GM12878 (cell line): ENCODE measurements at regions not wholly inside any gene's neighbourhood (a gene's known extent, or its start where the extent isn't known, plus 50 kb on each side); places are given as distances from the start of the nearest gene placed in this dataset.

Experiments used
- ATAC-seq: fragments of 200-7000 bp; cut with Tn5 transposase; 3 replicates; pipeline ENCODE4 v1.9.1; 2020; ENCODE audit warnings: mild to moderate bottlenecking, moderate library complexity
- BruUV-seq: library from RNA; stranded (reverse); fragments of 400-500 nt; replicated peaks from 2 replicates; lab custom pipeline; 2021; lab: Mats Ljungman, UMichigan
- CTCF ChIA-PET: fragments of 300-600 bp; sonication (Branson Sonifier 250); formaldehyde crosslinking; extraction: SDS; loops from one replicate; lab custom pipeline; 2021; ENCODE audit warnings: inconsistent platforms; lab: Yijun Ruan, JAX
- POLR2A ChIA-PET: fragments of 350-600 bp; formaldehyde crosslinking; extraction: SDS; loops from one replicate; lab custom pipeline; 2021; ENCODE audit warnings: inconsistent platforms; lab: Charles Lee
- RAD21 ChIA-PET: fragments of 300-600 bp; sonication (Branson Sonifier 250); formaldehyde crosslinking; loops from one replicate; lab custom pipeline; 2023; ENCODE audit warnings: antibody characterized with exemption; ENCODE audit not compliant: unreplicated experiment; lab: Charles Lee
- SMC1A ChIA-PET: fragments of 300-600 bp; sonication (Branson Sonifier 250); formaldehyde crosslinking; loops from one replicate; lab custom pipeline; 2023; ENCODE audit not compliant: unreplicated experiment, uncharacterized antibody; lab: Charles Lee
- DNase-seq: peaks from one replicate; pipeline ENCODE4 v3.0.0-alpha.2; 2011; ENCODE audit warnings: low read depth, low spot score
- FAIRE-seq: peaks from 3 replicates; lab custom pipeline; 2011; peaks lifted over from hg19 to GRCh38; lab: Jason Lieb, UNC
- H2AFZ ChIP-seq: 2 replicates; pipeline ENCODE4 v1.6.0; 2011; ENCODE audit warnings: low read depth, low read length, control low read depth; ENCODE audit not compliant: control insufficient read depth
- H3K27ac ChIP-seq: 2 replicates; pipeline ENCODE4 v1.5.1; 2011; ENCODE audit warnings: control low read depth; ENCODE audit not compliant: control insufficient read depth, insufficient read depth
- H3K27me3 ChIP-seq, 2 experiments: replicated peaks in 1 of 2; 2 replicates each; pipeline versions ENCODE4 v1.6.0 to v1.6.1; 2011; ENCODE audit warnings: low read length in 1 of 2; ENCODE audit not compliant: control insufficient read depth in 2 of 2, insufficient read depth in 2 of 2
- H3K36me3 ChIP-seq, 2 experiments: 2 replicates each; pipeline ENCODE4 v1.5.1; 2011; ENCODE audit warnings: low read length in 1 of 2; ENCODE audit not compliant: control insufficient read depth in 2 of 2, insufficient read depth in 2 of 2
- H3K4me1 ChIP-seq: 2 replicates; pipeline ENCODE4 v1.6.1; 2011; ENCODE audit warnings: mild to moderate bottlenecking, low read length, moderate library complexity, mixed read lengths; ENCODE audit not compliant: control insufficient read depth, insufficient read depth
- H3K4me2 ChIP-seq: 2 replicates; pipeline ENCODE4 v1.6.0; 2011; ENCODE audit warnings: control low read depth; ENCODE audit not compliant: control insufficient read depth, insufficient read depth
- H3K4me3 ChIP-seq: fragments of 200-600 bp; sonication (generic); 2 replicates; pipeline ENCODE4 v1.5.1; 2016
- H3K79me2 ChIP-seq: 2 replicates; pipeline ENCODE4 v1.6.0; 2011; ENCODE audit warnings: low read length; ENCODE audit not compliant: control insufficient read depth, insufficient read depth
- H3K9ac ChIP-seq: 2 replicates; pipeline ENCODE4 v1.8.0; 2011; ENCODE audit warnings: low read length, control low read depth, mixed read lengths; ENCODE audit not compliant: control insufficient read depth, insufficient read depth
- H3K9me3 ChIP-seq: replicated peaks from 3 replicates; pipeline ENCODE4 v1.5.1; 2011; ENCODE audit warnings: mild to moderate bottlenecking, low read length; ENCODE audit not compliant: control insufficient read depth, insufficient read depth
- H4K20me1 ChIP-seq: 2 replicates; pipeline ENCODE4 v1.6.0; 2011; ENCODE audit not compliant: control insufficient read depth, insufficient read depth
- CEBPB ChIP-seq, 2 experiments: fragments of 150-350 bp in 1 of 2; IDR thresholded peaks; 2 replicates each; pipeline ENCODE4 v1.6.1; 2012 to 2014; ENCODE audit warnings: low read depth in 2 of 2, low read length in 2 of 2, borderline replicate concordance in 1 of 2, inconsistent platforms in 1 of 2
- CHD2 ChIP-seq: IDR thresholded peaks from 2 replicates; pipeline ENCODE4 v1.6.1; 2011; ENCODE audit warnings: low read depth, low read length, improper control_type of control experiment, borderline replicate concordance
- KDM1A ChIP-seq: fragments of 200-600 bp; sonication (generic); IDR thresholded peaks from 2 replicates; pipeline ENCODE4 v1.6.1; 2016; ENCODE audit warnings: borderline replicate concordance
- NBN ChIP-seq: fragments of 450-650 bp; IDR thresholded peaks from 2 replicates; pipeline ENCODE4 v1.6.1; 2016
- PAX8 ChIP-seq: fragments of 450-650 bp; IDR thresholded peaks from 2 replicates; pipeline ENCODE4 v1.6.1; 2017; ENCODE audit warnings: mild to moderate bottlenecking, moderate library complexity
- RAD21 ChIP-seq: IDR thresholded peaks from 2 replicates; pipeline ENCODE4 v1.6.1; 2011; ENCODE audit warnings: mild to moderate bottlenecking, low read depth, low read length, moderate library complexity; ENCODE audit not compliant: insufficient read depth
- RELA ChIP-seq: fragments of 450-650 bp; IDR thresholded peaks from 2 replicates; pipeline ENCODE4 v1.8.0; 2014; ENCODE audit warnings: borderline replicate concordance; ENCODE audit not compliant: partially characterized antibody
- SIX5 ChIP-seq: IDR thresholded peaks from 2 replicates; pipeline ENCODE4 v1.6.1; 2011; ENCODE audit warnings: mild to moderate bottlenecking, low read depth, low read length, moderate library complexity; ENCODE audit not compliant: severe bottlenecking
- SREBF1 ChIP-seq: IDR thresholded peaks from 2 replicates; pipeline ENCODE4 v1.6.1; 2012; ENCODE audit warnings: mild to moderate bottlenecking, low read length
- SRF ChIP-seq, 2 experiments: IDR thresholded peaks; 2 replicates each; pipeline ENCODE4 v1.6.1; 2011; ENCODE audit warnings: low read depth in 2 of 2, low read length in 2 of 2, mild to moderate bottlenecking in 1 of 2, moderate library complexity in 1 of 2
- TAF1 ChIP-seq: IDR thresholded peaks from 2 replicates; pipeline ENCODE4 v1.6.1; 2011; ENCODE audit warnings: mild to moderate bottlenecking, low read depth, low read length, borderline replicate concordance
- ZNF217 ChIP-seq: fragments of 450-650 bp; IDR thresholded peaks from 2 replicates; pipeline ENCODE4 v1.6.1; 2017; ENCODE audit warnings: antibody characterized with exemption, mild to moderate bottlenecking
- ZNF384 ChIP-seq: IDR thresholded peaks from 2 replicates; pipeline ENCODE4 v1.6.1; 2012; ENCODE audit warnings: low read depth, mild to moderate bottlenecking, low read length, improper control_type of control experiment, borderline replicate concordance
- in situ Hi-C: fragments of 300-500 bp; cut with MboI; formaldehyde crosslinking; loops from 9 replicates; pipeline ENCODE4 v1.14.3; 2018; ENCODE audit warnings: mixed read lengths
- intact Hi-C: fragments of 100-400 bp; cut with micrococcal nuclease; formaldehyde crosslinking; loops from one replicate; pipeline ENCODE4 v1.14.2; 2022; ENCODE audit not compliant: unreplicated experiment
- TF ChIP-seq, protein P1 (sequence below): IDR thresholded peaks from 2 replicates; pipeline ENCODE4 v1.6.1; 2011; ENCODE audit warnings: mild to moderate bottlenecking, low read depth, low read length, moderate library complexity; ENCODE audit not compliant: insufficient replicate concordance
- TF ChIP-seq, protein P2 (sequence below): fragments of 450-650 bp; IDR thresholded peaks from 2 replicates; pipeline ENCODE4 v1.6.1; 2017; ENCODE audit warnings: mild to moderate bottlenecking, moderate library complexity
- TF ChIP-seq, protein P3 (sequence below): IDR thresholded peaks from 2 replicates; pipeline ENCODE4 v1.6.1; 2012; ENCODE audit warnings: improper control_type of control experiment, low read depth, low read length; ENCODE audit not compliant: insufficient replicate concordance

DNA sequence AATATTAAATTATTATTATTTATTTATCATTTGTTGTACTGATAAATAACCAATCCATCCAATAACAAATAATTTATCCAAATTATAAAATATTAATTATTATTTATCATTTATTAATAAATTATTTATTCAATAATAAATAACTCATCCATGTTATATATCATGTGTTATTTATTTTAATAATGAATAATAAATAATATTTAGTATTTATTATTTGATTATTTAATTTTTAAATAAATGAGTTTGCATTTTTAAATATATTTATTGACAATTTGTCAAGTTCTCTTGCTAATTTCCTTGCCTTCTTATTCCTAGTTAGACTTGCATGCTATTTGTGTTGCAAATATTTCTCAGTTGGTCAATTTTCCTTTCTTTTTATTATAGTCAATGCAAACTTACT is 995.4 kb downstream of the TSN start:
- POLR2A ChIA-PET, result no interaction called here
- in situ Hi-C loops, result no loop called here
- TF ChIP-seq RAD21 (no peak), SREBF1 (no peak), CEBPB (IDR thresholded peaks at IDR 0.05; ENCODE audit: borderline replicate concordance in 1 of 2, low read depth in 2 of 2, low read length in 2 of 2) (no peak), ZNF217 (no peak), ZNF384 (no peak), RELA (no peak), SRF (IDR thresholded peaks at IDR 0.05; ENCODE audit: low read depth in 2 of 2, low read length in 2 of 2) (no peak), PAX8 (no peak), SIX5 (no peak), KDM1A (no peak), TAF1 (no peak), CHD2 (no peak), NBN (no peak)
- TF ChIP-seq, protein P1, sequence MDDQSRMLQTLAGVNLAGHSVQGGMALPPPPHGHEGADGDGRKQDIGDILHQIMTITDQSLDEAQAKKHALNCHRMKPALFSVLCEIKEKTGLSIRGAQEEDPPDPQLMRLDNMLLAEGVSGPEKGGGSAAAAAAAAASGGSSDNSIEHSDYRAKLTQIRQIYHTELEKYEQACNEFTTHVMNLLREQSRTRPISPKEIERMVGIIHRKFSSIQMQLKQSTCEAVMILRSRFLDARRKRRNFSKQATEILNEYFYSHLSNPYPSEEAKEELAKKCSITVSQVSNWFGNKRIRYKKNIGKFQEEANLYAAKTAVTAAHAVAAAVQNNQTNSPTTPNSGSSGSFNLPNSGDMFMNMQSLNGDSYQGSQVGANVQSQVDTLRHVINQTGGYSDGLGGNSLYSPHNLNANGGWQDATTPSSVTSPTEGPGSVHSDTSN, result no peak
- TF ChIP-seq, protein P2, sequence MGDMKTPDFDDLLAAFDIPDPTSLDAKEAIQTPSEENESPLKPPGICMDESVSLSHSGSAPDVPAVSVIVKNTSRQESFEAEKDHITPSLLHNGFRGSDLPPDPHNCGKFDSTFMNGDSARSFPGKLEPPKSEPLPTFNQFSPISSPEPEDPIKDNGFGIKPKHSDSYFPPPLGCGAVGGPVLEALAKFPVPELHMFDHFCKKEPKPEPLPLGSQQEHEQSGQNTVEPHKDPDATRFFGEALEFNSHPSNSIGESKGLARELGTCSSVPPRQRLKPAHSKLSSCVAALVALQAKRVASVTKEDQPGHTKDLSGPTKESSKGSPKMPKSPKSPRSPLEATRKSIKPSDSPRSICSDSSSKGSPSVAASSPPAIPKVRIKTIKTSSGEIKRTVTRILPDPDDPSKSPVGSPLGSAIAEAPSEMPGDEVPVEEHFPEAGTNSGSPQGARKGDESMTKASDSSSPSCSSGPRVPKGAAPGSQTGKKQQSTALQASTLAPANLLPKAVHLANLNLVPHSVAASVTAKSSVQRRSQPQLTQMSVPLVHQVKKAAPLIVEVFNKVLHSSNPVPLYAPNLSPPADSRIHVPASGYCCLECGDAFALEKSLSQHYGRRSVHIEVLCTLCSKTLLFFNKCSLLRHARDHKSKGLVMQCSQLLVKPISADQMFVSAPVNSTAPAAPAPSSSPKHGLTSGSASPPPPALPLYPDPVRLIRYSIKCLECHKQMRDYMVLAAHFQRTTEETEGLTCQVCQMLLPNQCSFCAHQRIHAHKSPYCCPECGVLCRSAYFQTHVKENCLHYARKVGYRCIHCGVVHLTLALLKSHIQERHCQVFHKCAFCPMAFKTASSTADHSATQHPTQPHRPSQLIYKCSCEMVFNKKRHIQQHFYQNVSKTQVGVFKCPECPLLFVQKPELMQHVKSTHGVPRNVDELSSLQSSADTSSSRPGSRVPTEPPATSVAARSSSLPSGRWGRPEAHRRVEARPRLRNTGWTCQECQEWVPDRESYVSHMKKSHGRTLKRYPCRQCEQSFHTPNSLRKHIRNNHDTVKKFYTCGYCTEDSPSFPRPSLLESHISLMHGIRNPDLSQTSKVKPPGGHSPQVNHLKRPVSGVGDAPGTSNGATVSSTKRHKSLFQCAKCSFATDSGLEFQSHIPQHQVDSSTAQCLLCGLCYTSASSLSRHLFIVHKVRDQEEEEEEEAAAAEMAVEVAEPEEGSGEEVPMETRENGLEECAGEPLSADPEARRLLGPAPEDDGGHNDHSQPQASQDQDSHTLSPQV, result no peak
- TF ChIP-seq, protein P3, sequence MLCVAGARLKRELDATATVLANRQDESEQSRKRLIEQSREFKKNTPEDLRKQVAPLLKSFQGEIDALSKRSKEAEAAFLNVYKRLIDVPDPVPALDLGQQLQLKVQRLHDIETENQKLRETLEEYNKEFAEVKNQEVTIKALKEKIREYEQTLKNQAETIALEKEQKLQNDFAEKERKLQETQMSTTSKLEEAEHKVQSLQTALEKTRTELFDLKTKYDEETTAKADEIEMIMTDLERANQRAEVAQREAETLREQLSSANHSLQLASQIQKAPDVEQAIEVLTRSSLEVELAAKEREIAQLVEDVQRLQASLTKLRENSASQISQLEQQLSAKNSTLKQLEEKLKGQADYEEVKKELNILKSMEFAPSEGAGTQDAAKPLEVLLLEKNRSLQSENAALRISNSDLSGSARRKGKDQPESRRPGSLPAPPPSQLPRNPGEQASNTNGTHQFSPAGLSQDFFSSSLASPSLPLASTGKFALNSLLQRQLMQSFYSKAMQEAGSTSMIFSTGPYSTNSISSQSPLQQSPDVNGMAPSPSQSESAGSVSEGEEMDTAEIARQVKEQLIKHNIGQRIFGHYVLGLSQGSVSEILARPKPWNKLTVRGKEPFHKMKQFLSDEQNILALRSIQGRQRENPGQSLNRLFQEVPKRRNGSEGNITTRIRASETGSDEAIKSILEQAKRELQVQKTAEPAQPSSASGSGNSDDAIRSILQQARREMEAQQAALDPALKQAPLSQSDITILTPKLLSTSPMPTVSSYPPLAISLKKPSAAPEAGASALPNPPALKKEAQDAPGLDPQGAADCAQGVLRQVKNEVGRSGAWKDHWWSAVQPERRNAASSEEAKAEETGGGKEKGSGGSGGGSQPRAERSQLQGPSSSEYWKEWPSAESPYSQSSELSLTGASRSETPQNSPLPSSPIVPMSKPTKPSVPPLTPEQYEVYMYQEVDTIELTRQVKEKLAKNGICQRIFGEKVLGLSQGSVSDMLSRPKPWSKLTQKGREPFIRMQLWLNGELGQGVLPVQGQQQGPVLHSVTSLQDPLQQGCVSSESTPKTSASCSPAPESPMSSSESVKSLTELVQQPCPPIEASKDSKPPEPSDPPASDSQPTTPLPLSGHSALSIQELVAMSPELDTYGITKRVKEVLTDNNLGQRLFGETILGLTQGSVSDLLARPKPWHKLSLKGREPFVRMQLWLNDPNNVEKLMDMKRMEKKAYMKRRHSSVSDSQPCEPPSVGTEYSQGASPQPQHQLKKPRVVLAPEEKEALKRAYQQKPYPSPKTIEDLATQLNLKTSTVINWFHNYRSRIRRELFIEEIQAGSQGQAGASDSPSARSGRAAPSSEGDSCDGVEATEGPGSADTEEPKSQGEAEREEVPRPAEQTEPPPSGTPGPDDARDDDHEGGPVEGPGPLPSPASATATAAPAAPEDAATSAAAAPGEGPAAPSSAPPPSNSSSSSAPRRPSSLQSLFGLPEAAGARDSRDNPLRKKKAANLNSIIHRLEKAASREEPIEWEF, result no peak

More for the DNA sequence above, 995.4 kb downstream of the TSN start:
- no peaks in the 10 kb centered on the region for H3K79me2 ChIP-seq
- CTCF ChIA-PET, result no interaction called here
- no peaks in the 10 kb centered on the region for H3K9me3 ChIP-seq
- no peaks in the 10 kb centered on the region for H3K36me3 ChIP-seq
- intact Hi-C loops, result loop anchor here (5.0 to 10.0 kb wide), 4 partner anchors 111 to 1244 kb away; no protein-coding TSS in a partner anchor
- DNase-seq, result no peak
- BruUV-seq, result no TSS peak
- no peak overlapping the region for H3K27ac ChIP-seq
- H3K9ac ChIP-seq, result no peak overlapping the region
- no peak overlapping the region for H2AFZ ChIP-seq
- FAIRE-seq, result no peak
- ATAC-seq, result no peak
- H4K20me1 ChIP-seq, result no peaks in the 10 kb centered on the region
- SMC1A ChIA-PET, result no interaction called here
- no peak overlapping the region for H3K4me2 ChIP-seq
- H3K4me3 ChIP-seq, result no peak overlapping the region
- no peaks in the 10 kb centered on the region for H3K4me1 ChIP-seq
- RAD21 ChIA-PET, result no interaction called here
- no peaks in the 10 kb centered on the region for H3K27me3 ChIP-seq
